Smooth muscle cell (in vitro differentiated cells): ENCODE measurements at regions not wholly inside any gene's neighbourhood (a gene's known extent, or its start where the extent isn't known, plus 50 kb on each side); places are given as distances from the start of the nearest gene placed in this dataset.

Experiments used
- DNase-seq: peaks from one replicate; lab custom pipeline; 2025; ENCODE audit not compliant: unreplicated experiment; lab: John Stamatoyannopoulos, UW
- H2AFZ ChIP-seq: fragments of 200-600 bp; sonication (generic); 2 replicates; pipeline ENCODE4 v1.6.0; 2016; ENCODE audit warnings: antibody characterized with exemption, low read depth, mild to moderate bottlenecking
- H3F3A ChIP-seq: fragments of 200-600 bp; sonication (generic); 2 replicates; pipeline ENCODE4 v1.6.0; 2017; ENCODE audit warnings: antibody characterized with exemption, low read depth
- H3K27ac ChIP-seq: fragments of 200-600 bp; sonication (generic); 2 replicates; pipeline ENCODE4 v1.5.1; 2016; ENCODE audit warnings: low read depth, mild to moderate bottlenecking
- H3K27me3 ChIP-seq: fragments of 200-600 bp; sonication (generic); 2 replicates; pipeline ENCODE4 v1.6.1; 2016; ENCODE audit warnings: low read depth, mild to moderate bottlenecking
- H3K36me3 ChIP-seq: fragments of 200-600 bp; sonication (generic); 2 replicates; pipeline ENCODE4 v1.5.1; 2016; ENCODE audit warnings: low read depth
- H3K4me1 ChIP-seq: fragments of 200-600 bp; sonication (generic); 2 replicates; pipeline ENCODE4 v1.5.1; 2016; ENCODE audit warnings: low read depth
- H3K4me2 ChIP-seq: fragments of 200-600 bp; sonication (generic); 2 replicates; pipeline ENCODE4 v1.6.0; 2016; ENCODE audit warnings: mild to moderate bottlenecking
- H3K4me3 ChIP-seq: fragments of 200-600 bp; sonication (generic); 2 replicates; pipeline ENCODE4 v1.5.1; 2016; ENCODE audit warnings: mild to moderate bottlenecking
- H3K79me2 ChIP-seq: fragments of 200-600 bp; sonication (generic); 2 replicates; pipeline ENCODE4 v1.6.0; 2016; ENCODE audit warnings: low read depth, mild to moderate bottlenecking
- H3K9ac ChIP-seq: fragments of 200-600 bp; sonication (generic); 2 replicates; pipeline ENCODE4 v1.6.0; 2016; ENCODE audit warnings: low read depth
- H3K9me3 ChIP-seq: fragments of 200-600 bp; sonication (generic); replicated peaks from 2 replicates; pipeline ENCODE4 v1.5.1; 2016; ENCODE audit warnings: low read depth
- H4K20me1 ChIP-seq: fragments of 200-600 bp; sonication (generic); 2 replicates; pipeline ENCODE4 v1.6.0; 2016; ENCODE audit warnings: low read depth
- CTCF ChIP-seq: fragments of 200-600 bp; sonication (generic); IDR thresholded peaks from 2 replicates; pipeline ENCODE4 v1.5.1; 2017; ENCODE audit warnings: borderline replicate concordance, mild to moderate bottlenecking, antibody characterized with exemption; ENCODE audit not compliant: insufficient read depth, poor library complexity, severe bottlenecking
- WGBS: methylation state at CpG from one replicate; pipeline ENCODE4 v1.1.7; 2016; ENCODE audit warnings: low lambda C conversion rate; 5-methylcytosine and 5-hydroxymethylcytosine counted together

DNA sequence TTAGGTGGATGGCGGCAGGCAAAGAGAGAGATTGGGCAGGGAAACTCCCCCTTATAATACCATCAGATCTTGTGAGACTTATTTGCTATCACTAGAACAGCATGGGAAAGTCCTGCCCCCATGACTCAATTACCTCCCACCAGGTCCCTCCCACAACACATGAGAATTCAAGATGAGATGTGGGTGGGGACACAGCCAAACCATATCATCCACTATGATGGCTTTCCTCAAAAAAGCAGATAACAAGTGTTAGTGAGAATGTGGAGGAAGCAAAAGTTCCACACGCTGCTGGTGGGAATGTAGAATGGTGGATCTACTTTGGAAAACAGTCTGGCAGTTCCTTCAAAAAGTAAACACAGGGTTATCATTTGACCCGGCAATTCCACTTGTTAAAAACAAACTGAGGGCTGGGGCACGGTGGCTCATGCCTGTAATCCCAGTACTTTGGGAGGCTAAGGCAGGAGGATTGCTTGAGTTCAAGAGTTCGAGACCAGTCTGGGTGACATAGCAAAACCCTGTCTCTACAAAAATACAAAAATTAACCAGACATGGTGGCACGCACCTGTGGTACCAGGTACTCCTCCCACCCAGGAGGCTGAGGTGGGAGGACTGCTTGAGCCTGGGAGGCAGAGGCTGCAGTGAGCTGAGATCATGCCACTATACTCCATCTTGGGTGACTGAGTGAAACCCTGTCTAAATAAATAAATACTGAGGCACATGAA lies 161.4 kb upstream of the EEPD1 start:
- H4K20me1 ChIP-seq, result no peaks in the 10 kb centered on the region
- no peaks in the 10 kb centered on the region for H3F3A ChIP-seq
- no peaks in the 10 kb centered on the region for H3K4me1 ChIP-seq
- no peak for DNase-seq
- H2AFZ ChIP-seq, result no peak overlapping the region
- no peak overlapping the region for H3K4me3 ChIP-seq
- H3K9ac ChIP-seq, result no peak overlapping the region
- no peaks in the 10 kb centered on the region for H3K79me2 ChIP-seq
- H3K4me2 ChIP-seq, result no peak overlapping the region
- no peak overlapping the region for H3K27ac ChIP-seq
- TF ChIP-seq CTCF, result no peak
- 71% methylated on average over 6 of the region's 6 CpGs for WGBS
- no peaks in the 10 kb centered on the region for H3K9me3 ChIP-seq
- H3K36me3 ChIP-seq, result no peaks in the 10 kb centered on the region
- no peaks in the 10 kb centered on the region for H3K27me3 ChIP-seq

DNA sequence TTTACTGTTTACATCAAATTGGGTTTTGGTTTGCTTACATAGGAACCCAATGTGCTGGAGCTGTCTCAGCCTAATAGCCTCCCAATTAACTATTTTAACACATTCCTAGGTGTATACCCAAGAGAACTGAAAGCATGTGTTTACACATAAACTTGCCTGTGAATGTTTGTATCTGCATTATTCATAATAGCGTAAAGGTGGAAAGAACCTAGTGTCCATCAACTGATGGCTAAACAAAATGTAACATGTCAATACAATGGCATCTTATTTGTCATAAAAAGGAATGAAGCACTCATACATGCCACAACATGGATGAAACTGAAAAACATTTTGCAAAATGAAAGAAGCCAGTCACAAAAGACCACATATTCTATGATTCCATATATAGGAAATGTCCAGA lies 160.6 kb upstream of the EEPD1 start:
- WGBS, result 94% methylated on average over 1 of the region's 1 CpG

GRCh38 chr7:35993113-35993512 lies 159.9 kb upstream of the EEPD1 start:
- Histone ChIP-seq H4K20me1 (no peaks in the 10 kb centered on the region), H3K27ac (no peak overlapping the region), H3K79me2 (no peaks in the 10 kb centered on the region), H2AFZ (no peak overlapping the region), H3K4me2 (no peak overlapping the region), H3K27me3 (no peaks in the 10 kb centered on the region), H3K9ac (no peak overlapping the region), H3K36me3 (no peaks in the 10 kb centered on the region), H3K9me3 (no peaks in the 10 kb centered on the region), H3K4me1 (no peaks in the 10 kb centered on the region), H3K4me3 (no peak overlapping the region), H3F3A (no peaks in the 10 kb centered on the region)
- 83% methylated on average over 2 of the region's 2 CpGs for WGBS
- no peak for DNase-seq
- no peak for TF ChIP-seq CTCF

More for the DNA sequence above, 160.6 kb upstream of the EEPD1 start:
- Histone ChIP-seq H3K4me3 (no peak overlapping the region), H3K9me3 (no peaks in the 10 kb centered on the region), H3K27ac (no peak overlapping the region), H3K4me2 (no peak overlapping the region), H3K4me1 (no peaks in the 10 kb centered on the region), H2AFZ (no peak overlapping the region), H3K79me2 (no peaks in the 10 kb centered on the region), H3K27me3 (no peaks in the 10 kb centered on the region), H3K36me3 (no peaks in the 10 kb centered on the region), H3K9ac (no peak overlapping the region), H4K20me1 (no peaks in the 10 kb centered on the region), H3F3A (no peaks in the 10 kb centered on the region)
- TF ChIP-seq CTCF, result no peak
- DNase-seq, result no peak
